Rectal smooth muscle tissue (tissue), 1 donor: ENCODE measurements at regions not wholly inside any gene's neighbourhood (a gene's known extent, or its start where the extent isn't known, plus 50 kb on each side); places are given as distances from the start of the nearest gene placed in this dataset.
"Not testable (repeated sequence)": the region's sequence is repeated elsewhere in the genome, so short reads cannot be mapped to it uniquely, and the experiment has no call there.

Experiments used
- H3K27ac ChIP-seq: one replicate; pipeline ENCODE4 v1.7.0; 2013; ENCODE audit warnings: low read depth, low read length, inconsistent platforms
- H3K27me3 ChIP-seq: one replicate; pipeline ENCODE4 v1.7.0; 2013; ENCODE audit warnings: low read length; ENCODE audit not compliant: control insufficient read depth, insufficient read depth
- H3K36me3 ChIP-seq: one replicate; pipeline ENCODE4 v1.7.0; 2013; ENCODE audit warnings: low read length; ENCODE audit not compliant: control insufficient read depth, insufficient read depth
- H3K4me1 ChIP-seq: one replicate; pipeline ENCODE4 v1.7.0; 2013; ENCODE audit warnings: low read length; ENCODE audit not compliant: control insufficient read depth, insufficient read depth
- H3K4me3 ChIP-seq: one replicate; pipeline ENCODE4 v1.7.0; 2013; ENCODE audit warnings: low read length
- H3K9ac ChIP-seq: one replicate; pipeline ENCODE4 v1.7.0; 2013; ENCODE audit warnings: low read length

GRCh38 chr9:31848505-31849285 lies 535.7 kb upstream of the ACO1 start:
- no peaks in the 10 kb centered on the region for H3K36me3 ChIP-seq
- no peak overlapping the region for H3K27ac ChIP-seq

GRCh38 chr9:31854187-31854586 lies 530.3 kb upstream of the ACO1 start:
- Histone ChIP-seq H3K9ac (no peak overlapping the region), H3K4me3 (no peak overlapping the region), H3K27me3 (no peaks in the 10 kb centered on the region), H3K27ac (no peak overlapping the region), H3K36me3 (no peaks in the 10 kb centered on the region), H3K4me1 (no peaks in the 10 kb centered on the region)

More at GRCh38 chr9:31848505-31849285, 535.7 kb upstream of the ACO1 start:
- Histone ChIP-seq H3K4me3 (no peak overlapping the region), H3K9ac (no peak overlapping the region), H3K4me1 (no peaks in the 10 kb centered on the region), H3K27me3 (no peaks in the 10 kb centered on the region)

- Histone ChIP-seq H3K36me3 (no peaks in the 10 kb centered on the region), H3K4me1 (no peaks in the 10 kb centered on the region), H3K9ac (no peak overlapping the region), H3K4me3 (no peak overlapping the region), H3K27ac (no peak overlapping the region), H3K27me3 (no peaks in the 10 kb centered on the region)
Observed at GRCh38 chr9:31868830-31869229, 515.6 kb upstream of the ACO1 start.

- H3K4me3 ChIP-seq, result no peak overlapping the region
- no peak overlapping the region for H3K27ac ChIP-seq
- no peaks in the 10 kb centered on the region for H3K27me3 ChIP-seq
- H3K4me1 ChIP-seq, result no peaks in the 10 kb centered on the region
- no peak overlapping the region for H3K9ac ChIP-seq
- H3K36me3 ChIP-seq, result no peaks in the 10 kb centered on the region
Observed at GRCh38 chr9:31870276-31870675, 514.2 kb upstream of the ACO1 start.

- no peaks in the 10 kb centered on the region for H3K27me3 ChIP-seq
- H3K4me1 ChIP-seq, result no peaks in the 10 kb centered on the region
- no peaks in the 10 kb centered on the region for H3K36me3 ChIP-seq
- no peak overlapping the region for H3K9ac ChIP-seq
- no peak overlapping the region for H3K4me3 ChIP-seq
- H3K27ac ChIP-seq, result no peak overlapping the region
Observed at GRCh38 chr9:31873722-31874121, 510.7 kb upstream of the ACO1 start.

- H3K4me1 ChIP-seq, result no peaks in the 10 kb centered on the region
- H3K27me3 ChIP-seq, result no peaks in the 10 kb centered on the region
- H3K9ac ChIP-seq, result no peak overlapping the region
- H3K4me3 ChIP-seq, result no peak overlapping the region
- no peaks in the 10 kb centered on the region for H3K36me3 ChIP-seq
- H3K27ac ChIP-seq, result no peak overlapping the region
Observed at GRCh38 chr9:31894008-31894407, 490.4 kb upstream of the ACO1 start.

GRCh38 chr9:31908158-31908890 lies 476.1 kb upstream of the ACO1 start:
- Histone ChIP-seq H3K4me1 (no peaks in the 10 kb centered on the region), H3K4me3 (no peak overlapping the region), H3K36me3 (no peaks in the 10 kb centered on the region), H3K27me3 (no peaks in the 10 kb centered on the region), H3K27ac (no peak overlapping the region), H3K9ac (no peak overlapping the region)

- H3K4me3 ChIP-seq, result no peak overlapping the region
- H3K9ac ChIP-seq, result no peak overlapping the region
- H3K4me1 ChIP-seq, result no peaks in the 10 kb centered on the region
- H3K27ac ChIP-seq, result no peak overlapping the region
- no peaks in the 10 kb centered on the region for H3K27me3 ChIP-seq
- H3K36me3 ChIP-seq, result no peaks in the 10 kb centered on the region
Observed at GRCh38 chr9:31908891-31909480, 475.5 kb upstream of the ACO1 start.

GRCh38 chr9:31912636-31913035 lies 471.8 kb upstream of the ACO1 start:
- Histone ChIP-seq H3K27ac (no peak overlapping the region), H3K4me1 (no peaks in the 10 kb centered on the region), H3K9ac (no peak overlapping the region), H3K27me3 (no peaks in the 10 kb centered on the region), H3K4me3 (no peak overlapping the region), H3K36me3 (no peaks in the 10 kb centered on the region)

GRCh38 chr9:31916591-31917241 lies 467.7 kb upstream of the ACO1 start:
- H3K36me3 ChIP-seq, result no peaks in the 10 kb centered on the region
- H3K27ac ChIP-seq, result no peak overlapping the region
- H3K9ac ChIP-seq, result no peak overlapping the region
- H3K4me1 ChIP-seq, result no peaks in the 10 kb centered on the region
- no peak overlapping the region for H3K4me3 ChIP-seq
- H3K27me3 ChIP-seq, result no peaks in the 10 kb centered on the region

GRCh38 chr9:31937737-31938136 lies 446.7 kb upstream of the ACO1 start:
- H3K27ac ChIP-seq, H3K9ac ChIP-seq, H3K27me3 ChIP-seq, H3K36me3 ChIP-seq, H3K4me3 ChIP-seq, H3K4me1 ChIP-seq: not testable (repeated sequence)

- no peaks in the 10 kb centered on the region for H3K4me1 ChIP-seq
- no peak overlapping the region for H3K9ac ChIP-seq
- no peaks in the 10 kb centered on the region for H3K36me3 ChIP-seq
- no peak overlapping the region for H3K4me3 ChIP-seq
- no peak overlapping the region for H3K27ac ChIP-seq
- H3K27me3 ChIP-seq, result no peaks in the 10 kb centered on the region
Observed at GRCh38 chr9:31950756-31951155, 433.7 kb upstream of the ACO1 start.
